NCI-H2171 (cell line): ENCODE measurements at regions not wholly inside any gene's neighbourhood (a gene's known extent, or its start where the extent isn't known, plus 50 kb on each side); places are given as distances from the start of the nearest gene placed in this dataset.

ENCODE experiments used
- DNase-seq: peaks from one replicate; lab custom pipeline; 2025; lab: John Stamatoyannopoulos, UW

DNA sequence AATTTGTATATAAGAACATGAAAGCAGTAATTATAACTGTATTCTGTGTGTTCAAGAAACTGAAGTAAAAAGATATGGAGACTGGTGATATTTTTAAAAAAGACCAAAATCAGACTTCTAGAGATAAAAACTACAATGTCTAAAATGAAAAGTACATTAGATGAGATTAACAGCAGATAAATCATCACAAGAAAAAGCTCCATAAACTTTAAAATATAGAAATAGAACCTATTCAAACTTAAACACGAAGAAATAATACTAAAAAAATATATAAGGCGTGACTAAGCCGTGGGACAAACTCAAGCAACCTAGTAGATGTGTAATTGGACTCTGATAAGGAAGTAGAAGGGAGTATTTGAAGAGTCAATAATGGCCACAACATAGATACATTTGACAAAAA is 189.1 kb upstream of the ZMIZ1 start:
- no peak for DNase-seq

DNA sequence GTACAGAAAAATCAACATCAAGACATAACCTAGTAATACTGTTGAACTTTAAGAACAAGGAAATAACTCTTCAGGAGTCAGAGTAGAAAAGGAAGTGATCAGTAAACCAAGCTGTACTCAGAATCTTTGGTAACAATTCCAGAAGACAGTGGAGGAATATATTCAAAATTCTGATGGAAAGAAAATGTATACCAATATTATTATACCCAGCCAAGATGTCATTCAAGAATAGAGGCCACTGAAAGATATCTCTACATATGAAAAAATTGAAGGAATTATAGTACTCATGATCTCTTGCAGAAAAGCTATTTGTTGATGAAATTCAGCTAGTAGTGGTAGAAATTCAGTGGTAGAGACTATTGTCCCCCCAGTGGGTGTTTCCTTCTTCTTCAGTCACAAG is 182.6 kb upstream of the ZMIZ1 start:
- no peak for DNase-seq

DNA sequence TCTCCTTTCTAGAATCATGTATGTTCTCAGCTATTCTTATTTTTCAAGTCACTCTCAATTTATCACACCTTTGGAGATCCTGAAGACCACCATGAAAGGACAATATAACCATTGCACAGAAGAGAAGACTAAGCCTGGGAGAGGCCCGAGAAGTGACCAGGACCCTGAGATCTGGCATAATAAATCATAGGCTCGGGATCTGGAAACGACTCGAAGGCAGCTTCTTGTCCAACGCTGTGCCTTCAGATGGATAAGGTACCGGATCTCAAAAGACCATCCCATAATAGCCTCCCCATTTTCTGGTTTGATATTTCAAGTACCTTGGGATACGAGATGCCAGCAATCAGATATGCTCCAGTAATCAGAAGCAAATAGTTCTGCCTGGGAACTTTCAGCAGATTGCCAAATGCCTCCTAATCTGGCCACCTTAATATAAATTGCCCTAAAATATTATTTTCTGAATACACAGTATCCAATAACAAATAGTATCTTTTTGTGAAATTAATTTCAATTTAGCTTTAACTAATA is 179.2 kb upstream of the ZMIZ1 start:
- DNase-seq, result no peak

DNA sequence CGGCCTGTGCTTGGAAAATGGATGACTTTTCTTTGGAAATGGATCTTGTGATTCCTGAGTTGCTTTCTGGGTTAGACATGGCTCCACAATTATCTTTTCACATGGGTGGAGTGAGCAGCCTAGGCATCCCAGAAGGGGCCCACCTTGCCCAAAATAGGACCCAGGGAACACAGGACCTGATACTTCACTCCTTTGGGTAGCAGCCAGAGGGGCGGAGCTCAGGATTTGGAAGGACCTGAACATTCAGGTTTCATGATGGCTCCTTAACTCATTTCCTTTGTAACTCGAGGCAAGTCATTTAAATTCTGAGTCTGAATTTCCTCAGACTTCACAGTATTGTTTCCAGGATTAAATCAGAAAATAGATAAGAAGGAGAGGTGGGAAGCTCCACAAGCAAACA is 178.3 kb upstream of the ZMIZ1 start:
- no peak for DNase-seq

DNA sequence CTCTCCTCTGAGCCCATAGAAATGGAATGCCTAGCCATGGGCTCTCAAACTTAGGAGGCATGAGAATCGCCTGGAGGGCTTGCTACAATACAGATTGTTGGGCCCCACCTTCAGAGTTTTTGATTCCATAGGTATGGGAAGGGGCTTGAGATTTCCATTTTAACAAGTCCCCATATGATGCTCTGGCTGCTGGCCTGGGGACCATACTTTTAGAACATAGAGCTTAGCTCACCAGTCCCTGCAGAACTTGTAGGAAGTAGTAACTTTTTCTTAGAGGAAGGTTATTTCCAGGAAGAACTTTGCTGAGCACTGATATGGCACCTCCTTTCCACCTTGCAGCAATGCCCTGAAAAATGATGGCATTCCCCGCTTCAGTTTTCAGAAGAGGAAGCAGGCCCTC is 177.0 kb upstream of the ZMIZ1 start:
- no peak for DNase-seq

DNA sequence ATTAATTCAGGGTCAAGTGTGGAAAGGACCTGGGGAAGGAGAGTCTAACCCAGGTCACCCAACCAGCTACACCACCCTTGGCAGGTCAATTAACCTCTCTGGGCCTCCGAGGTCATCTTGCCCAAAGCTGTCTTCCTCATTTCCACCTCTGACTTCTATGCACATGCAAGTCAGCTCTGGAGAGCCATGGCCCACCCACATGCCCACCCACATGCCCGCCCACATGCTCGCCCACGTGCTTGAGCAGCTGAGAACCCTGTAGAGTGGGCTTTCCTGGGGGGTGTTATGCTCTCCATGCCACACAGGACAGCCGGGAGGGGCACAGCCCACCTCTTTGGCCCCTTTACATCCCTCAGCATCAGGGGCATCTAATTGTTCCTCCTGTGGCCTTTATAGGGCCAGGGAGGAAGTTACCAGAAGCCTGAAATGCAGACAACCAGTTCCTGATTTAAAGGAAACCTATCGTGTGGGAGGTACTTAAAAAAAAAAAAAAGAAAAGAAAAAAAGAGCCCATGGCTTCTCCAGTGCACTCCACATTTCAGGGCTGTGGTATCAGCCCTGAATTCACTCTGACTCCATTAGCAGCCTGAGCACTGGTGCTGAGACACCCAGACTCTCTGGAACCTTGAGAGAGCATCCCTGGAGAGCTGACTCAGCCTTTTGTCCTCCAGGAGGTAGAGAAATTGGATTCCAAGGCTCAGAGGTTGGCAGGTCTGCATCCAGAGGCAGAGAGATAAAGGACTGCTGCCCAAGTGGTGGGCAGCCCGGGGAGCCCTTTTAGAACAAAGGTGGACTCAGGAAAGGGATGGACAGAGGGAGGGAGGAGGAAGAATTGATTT is 176.2 kb upstream of the ZMIZ1 start:
- no peak for DNase-seq

DNA sequence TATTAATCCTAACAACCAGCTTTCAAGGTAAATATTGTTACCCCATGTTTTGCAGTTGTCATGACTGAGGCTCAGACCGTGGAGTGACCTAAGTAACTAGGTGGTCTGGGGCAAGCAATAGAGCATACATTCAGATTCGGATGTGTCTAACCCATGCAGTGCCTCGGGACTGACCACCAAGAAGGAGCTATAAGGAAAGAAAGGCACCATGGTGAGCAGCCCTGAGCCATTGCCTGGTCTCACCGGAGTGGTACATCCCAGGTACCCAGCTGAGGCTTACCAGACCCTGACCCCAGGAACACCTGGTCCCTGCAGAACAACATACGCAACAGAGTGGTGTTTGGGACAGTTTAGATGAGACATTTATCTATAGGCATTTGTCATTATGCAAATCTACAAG is 175.5 kb upstream of the ZMIZ1 start:
- DNase-seq, result no peak

DNA sequence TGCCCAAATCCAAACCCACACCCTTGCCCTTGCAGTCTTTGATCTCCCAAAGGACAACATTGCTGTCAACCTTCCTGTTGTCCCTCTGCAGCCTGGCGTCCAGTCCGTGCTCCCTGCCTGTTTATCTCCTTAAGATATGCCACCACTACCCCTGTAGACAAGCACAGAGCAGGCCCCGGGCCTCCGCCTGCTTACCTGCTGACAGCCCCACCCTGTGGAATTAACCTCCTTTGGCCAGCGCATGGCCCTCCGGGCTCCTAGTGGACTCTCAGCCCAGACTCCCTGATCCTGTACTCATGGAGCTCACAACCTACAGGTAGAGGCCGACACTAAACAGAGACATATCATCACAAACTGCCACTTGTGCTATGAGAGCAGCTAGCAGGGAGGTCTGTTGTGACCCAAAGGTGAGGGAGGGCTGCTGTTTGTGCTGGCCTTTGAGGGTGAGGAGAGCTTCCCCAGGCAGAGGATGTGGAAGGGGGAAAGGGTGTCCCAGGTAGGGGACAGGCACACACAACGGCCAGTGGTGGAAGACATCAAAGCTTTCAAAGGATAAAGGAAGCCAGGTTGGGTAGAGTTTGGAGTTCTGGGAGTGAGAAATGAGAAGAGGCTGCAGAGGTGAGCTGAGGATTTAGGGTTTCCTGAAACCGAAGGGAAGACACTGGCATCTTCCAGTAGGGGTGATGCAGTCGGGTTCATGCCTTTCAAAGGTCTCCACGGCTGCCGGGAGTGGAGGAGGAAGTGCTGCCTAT is 174.5 kb upstream of the ZMIZ1 start:
- no peak for DNase-seq

DNA sequence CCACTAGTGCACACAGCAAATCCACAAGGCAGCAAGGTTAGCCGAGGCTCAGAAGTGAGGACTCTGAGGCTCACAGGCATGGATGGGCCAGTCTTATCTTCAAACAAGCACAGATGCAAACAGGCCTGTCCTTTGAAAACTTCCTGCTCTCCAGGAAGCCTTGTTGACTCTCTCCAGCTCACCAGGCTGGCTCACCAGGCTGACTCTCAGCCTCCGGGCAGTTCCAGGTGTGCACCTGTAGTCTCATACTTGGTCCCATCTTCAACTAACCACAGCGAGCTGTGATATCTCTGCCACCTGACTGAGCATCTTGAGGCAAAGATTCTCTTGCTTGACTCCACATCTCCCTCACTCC is 173.9 kb upstream of the ZMIZ1 start:
- no peak for DNase-seq

DNA sequence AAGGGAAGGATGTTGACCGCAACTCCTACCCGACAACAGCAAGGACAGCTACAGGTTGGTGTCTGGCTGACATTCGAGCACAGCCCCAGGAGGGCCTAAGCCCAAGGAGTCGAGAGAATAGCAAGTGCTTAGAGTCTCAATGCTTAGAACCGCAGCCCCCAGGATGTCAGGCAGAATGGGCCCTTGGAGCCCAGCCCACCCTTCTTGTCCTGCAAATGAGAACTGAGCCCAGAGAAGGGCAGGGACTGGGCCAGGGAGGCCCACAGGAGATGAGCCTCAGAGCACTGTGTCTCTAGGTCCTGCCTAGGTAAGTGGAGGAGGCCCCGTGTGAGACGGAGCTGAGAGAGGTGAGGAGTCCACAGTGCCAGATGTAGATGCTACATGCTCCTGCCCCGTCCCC is 173.3 kb upstream of the ZMIZ1 start:
- no peak for DNase-seq

DNA sequence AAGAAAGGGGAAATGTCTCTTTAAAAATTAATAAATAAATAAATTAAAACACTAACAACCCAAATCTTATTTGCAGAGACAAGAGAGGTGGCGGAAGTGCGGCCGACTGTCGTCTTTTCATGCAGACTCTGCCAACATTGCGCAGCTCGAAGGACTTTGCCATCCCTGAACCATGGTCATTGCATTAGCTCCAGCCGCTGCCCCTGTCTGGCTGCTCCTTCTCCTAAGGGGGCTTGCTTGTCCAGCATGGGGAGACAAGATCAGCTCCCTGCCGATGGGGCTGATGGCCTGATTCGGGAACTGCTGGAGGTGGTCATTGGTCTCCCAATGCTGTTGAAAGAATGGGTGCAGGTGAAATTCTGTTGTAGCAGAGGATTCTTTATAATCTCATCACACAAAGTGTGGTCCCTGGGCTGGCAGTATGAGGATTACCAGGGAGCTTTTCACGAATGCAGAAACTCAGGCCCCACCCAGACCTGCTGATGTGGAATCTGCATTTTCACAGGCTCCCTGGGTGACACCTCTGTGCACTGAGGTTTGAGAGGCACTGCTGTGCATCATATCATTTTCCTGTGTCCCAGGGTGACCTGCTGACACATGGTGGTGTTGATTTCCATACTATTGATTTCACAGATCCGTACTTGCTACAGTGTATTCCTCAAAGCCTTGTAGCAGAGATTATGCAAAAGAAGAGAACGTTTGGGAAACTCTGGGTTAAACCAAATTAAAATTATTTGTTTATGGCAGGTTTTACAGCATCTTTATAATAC is 172.4 kb upstream of the ZMIZ1 start:
- DNase-seq, result no peak

DNA sequence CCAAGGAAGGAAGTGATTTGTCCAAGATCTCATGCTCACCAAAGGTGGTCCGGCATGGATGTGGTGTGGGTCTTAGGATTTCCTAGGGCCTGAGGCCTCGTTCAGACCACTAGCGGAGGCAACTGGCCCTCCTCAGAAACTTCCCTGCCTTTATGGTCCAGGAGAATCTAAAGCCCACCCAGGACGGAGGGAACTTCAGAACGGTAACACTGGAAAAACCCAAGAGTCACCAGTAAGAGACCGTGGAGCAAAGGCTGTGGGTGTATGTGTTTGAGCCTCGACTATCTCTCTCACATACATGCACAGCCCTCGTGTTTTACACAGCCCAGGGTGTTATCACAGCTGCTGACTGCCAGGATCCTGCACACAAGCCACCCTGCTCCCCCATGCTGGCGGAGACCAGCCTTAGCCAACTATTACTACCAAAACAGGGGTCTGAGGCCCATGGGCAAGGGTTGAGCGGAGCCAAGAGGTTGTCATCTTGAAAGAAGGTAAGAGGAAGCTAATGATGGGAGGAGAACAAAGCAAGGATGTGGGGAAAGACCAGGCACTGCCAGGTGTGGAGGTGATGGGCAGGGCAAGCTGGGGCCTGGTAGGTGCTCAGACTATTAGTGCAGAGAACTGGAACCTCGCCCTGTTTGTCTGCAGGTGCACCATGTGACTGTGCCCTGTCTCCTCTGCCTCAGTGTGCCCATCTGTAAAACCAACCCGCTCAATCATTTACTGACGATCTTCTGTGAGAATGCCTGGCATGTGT is 170.2 kb upstream of the ZMIZ1 start:
- no peak for DNase-seq

DNA sequence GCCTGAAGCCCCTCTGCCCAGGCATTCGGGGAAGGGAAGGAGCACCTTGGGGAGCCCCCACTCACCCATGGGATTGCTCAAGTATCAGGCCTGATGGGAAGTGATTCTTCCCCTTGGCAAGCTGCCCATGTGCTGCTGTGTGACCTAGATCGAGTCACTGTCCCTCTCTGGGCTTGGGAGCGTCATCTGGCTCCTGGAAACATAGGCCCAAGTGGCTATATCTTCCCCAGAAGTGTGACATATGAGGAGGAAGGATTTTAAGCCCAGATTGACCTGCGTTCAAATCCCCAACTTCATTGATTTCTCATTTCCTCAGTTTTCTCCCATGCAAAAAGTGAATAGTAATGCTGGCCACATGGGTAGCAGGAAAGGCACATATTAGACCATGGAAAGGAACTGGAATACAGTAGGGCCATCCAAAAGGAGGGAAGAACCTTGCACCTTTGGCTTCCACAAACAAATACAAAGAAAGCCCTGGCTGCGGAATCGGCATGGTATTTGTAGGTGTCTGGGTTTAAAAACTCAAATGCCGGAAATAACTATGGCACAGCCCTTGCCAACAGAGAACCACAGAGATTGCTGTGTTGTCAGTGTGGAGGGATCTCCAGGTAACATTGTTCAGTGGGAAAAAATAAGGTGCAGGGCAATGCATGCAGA is 169.5 kb upstream of the ZMIZ1 start:
- no peak for DNase-seq

DNA sequence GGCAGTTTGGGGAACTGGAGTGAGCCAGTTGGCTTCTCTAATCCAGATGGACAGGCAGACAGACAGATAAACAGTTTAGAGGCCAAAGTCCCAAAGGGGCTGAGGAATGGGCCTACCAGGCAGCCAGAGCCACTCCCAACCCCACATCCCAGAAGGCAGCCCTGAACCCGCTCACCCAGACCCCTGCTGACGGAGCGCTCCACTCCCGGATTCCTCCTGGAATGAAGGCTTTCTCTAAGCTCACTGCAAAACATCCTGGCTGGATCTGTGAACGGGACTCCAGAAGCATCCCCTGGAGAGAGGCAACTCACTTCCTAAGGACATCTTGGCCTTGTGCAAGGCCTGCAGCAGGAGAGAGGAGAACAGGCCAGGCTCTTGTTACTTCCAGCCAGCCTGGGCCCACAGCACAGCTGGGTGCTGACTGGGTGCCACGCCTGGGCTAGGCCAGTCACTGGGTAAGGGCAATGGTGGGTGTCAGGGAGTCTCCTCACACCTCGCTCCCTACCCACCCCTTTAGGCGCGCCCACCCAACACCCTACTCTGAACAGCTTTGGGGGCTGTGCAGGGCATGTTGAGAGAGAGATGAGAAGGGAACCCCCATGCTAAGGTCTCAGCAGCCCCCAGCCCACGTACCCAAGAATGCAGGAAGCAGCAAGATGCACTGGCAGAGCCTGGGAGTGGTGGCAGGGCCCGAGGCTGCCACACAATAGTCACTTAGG is 168.6 kb upstream of the ZMIZ1 start:
- no peak for DNase-seq

DNA sequence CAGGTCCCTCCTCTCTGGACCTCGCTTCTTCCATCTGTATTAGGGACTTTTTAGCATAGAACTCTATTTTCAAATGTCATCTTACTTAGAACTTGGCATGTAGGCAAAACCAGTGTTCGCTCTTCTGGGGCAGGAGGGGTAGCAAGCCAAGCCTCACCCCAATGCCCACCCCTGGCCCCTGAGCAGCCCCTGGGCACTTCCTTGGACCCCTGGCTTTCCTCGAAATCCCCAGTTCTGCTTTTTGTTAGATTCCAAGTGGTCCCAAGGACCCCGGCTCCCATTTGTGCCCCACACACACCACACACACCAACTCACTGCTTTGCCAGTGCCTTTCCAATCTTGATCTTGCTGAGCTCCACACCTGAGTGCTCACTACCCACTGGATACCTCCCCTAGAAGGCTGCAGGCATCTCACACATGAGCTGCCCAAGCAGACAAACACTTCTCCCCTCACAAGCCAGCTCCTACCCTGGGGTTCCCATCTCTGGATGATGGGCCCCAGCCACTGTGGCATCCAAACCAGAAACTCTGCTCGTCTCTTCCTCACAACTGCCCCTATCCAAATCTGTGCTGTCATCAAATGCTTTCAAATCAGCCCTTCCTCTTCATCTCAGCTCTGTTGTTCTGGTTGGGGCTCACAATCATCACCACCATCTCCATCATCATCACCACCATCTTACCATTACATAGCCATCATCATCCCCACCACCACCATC is 167.9 kb upstream of the ZMIZ1 start:
- DNase-seq, result no peak

DNA sequence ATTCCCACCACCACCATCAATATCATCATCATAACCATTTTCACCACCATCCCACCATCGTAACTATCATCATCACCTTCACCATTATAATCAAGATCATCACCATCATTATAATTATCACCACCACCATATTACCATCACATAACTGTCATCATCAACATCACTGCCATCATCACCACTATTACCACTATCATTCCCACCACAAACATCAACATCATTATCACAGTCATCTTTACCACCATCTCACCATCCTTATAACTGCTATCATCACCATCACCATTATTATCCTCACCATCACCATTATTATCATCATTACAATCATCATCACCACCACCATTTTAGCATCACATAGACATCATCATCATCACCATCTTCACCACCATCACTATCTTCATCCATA is 167.1 kb upstream of the ZMIZ1 start:
- DNase-seq, result no peak

DNA sequence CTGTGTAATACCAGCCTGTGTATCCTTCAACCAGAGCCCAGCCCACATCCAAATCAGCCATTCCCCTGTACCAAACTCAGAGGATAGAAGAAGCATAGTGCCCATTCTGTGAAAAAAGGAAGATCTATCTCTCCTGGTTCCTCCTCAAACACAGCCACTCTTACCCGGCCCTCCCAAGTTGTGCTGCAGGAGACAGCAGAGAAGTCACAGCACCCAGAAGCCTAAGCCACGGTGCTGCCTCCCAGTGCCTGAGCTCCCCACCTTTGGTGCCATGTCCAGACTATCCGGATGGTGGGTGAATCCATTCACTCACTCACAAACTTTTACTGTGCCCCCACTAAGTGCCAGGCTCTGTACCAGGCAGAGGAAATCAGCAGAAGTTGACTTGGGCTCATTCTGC is 166.0 kb upstream of the ZMIZ1 start:
- DNase-seq, result no peak

DNA sequence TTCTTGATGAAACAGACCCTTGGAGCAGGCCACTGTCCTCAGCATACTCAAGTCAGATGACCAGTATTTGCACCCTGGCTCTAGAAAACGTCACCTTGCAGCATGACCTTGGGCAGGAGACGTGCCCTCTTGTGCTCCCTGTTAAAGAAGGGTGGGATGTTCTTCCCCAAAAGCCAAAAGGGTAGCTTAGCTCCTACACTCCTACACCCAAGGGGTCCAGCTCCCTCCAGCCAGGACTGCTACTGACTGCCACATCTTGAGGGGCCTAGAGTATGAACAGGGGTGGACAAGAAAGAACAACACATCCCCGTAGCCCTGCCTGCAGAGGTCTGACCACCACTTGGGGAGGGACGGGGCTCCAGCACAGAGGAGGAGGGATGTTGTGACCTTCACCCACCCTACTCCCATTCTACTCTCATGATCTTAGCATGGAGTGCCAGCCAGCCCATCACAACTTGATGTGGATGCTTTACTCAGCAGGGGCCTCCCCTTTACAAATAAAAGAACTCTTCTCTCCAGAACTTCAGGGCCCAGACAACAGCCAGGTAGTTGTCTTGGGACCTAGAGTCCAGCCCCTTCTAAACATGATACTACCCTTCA is 165.3 kb upstream of the ZMIZ1 start:
- DNase-seq, result no peak

DNA sequence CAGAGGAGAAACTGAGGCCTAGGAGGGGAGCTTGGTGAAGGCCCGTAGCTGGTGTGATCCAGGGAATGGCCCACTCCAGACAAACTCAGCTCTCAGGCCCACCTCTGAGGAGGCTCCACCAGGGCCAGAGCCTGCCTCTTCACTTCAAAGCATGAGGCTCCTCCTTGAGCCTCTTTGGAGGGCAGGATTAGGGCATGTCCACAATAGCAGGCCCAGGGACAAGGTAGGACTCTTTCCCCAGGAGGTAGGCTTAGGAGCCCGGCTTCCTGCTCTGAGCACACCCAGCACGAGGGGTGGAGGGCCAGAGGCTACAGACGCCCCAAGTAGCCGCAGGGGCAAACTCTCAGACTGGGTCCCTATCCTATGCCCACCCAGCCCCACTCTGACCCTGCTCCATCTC is 164.6 kb upstream of the ZMIZ1 start:
- DNase-seq, result no peak
